Testis (tissue), 2 donors: ENCODE measurements at regions not wholly inside any gene's neighbourhood (a gene's known extent, or its start where the extent isn't known, plus 50 kb on each side); places are given as distances from the start of the nearest gene placed in this dataset.

ENCODE experiments used
- POLR2A ChIP-seq: fragments of 450-650 bp; IDR thresholded peaks from one replicate; pipeline ENCODE4 v1.6.1; 2017; ENCODE audit warnings: antibody characterized with exemption, mild to moderate bottlenecking, moderate library complexity
- TF ChIP-seq, protein P1 (sequence below), 3 experiments: fragments of 450-650 bp in 2 of 3; fragments of 200-600 bp in 1 of 3; sonication (generic) in 1 of 3; IDR thresholded peaks; one replicate each; pipeline ENCODE4 v1.5.1; 2016 to 2019; ENCODE audit warnings: antibody characterized with exemption in 3 of 3, mild to moderate bottlenecking in 2 of 3, moderate library complexity in 1 of 3

DNA sequence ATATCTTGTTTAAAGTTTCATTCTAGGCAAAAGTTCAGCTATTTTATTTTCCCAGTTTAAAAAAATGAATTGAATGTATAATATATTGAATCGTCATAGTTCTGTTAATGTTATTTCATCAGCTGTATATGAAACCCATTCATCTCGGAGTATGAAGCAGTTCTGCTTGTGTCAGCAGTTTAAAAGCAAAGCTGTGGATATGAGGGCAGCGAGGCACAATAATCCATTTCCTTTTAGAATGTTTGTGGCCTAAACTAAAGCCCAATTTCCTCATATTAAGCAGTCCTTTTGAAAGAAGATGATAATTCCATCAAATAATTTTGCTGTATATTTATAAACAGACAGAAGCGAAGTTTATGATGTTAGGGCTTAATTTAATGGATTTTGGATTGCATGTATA, 300.1 kb downstream of the SAMD5 start:
- TF ChIP-seq, protein P1, sequence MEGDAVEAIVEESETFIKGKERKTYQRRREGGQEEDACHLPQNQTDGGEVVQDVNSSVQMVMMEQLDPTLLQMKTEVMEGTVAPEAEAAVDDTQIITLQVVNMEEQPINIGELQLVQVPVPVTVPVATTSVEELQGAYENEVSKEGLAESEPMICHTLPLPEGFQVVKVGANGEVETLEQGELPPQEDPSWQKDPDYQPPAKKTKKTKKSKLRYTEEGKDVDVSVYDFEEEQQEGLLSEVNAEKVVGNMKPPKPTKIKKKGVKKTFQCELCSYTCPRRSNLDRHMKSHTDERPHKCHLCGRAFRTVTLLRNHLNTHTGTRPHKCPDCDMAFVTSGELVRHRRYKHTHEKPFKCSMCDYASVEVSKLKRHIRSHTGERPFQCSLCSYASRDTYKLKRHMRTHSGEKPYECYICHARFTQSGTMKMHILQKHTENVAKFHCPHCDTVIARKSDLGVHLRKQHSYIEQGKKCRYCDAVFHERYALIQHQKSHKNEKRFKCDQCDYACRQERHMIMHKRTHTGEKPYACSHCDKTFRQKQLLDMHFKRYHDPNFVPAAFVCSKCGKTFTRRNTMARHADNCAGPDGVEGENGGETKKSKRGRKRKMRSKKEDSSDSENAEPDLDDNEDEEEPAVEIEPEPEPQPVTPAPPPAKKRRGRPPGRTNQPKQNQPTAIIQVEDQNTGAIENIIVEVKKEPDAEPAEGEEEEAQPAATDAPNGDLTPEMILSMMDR (IDR thresholded peaks at IDR 0.05) = no peak
- TF ChIP-seq POLR2A = no peak
